Transverse colon (tissue), 4 donors: ENCODE measurements at regions not wholly inside any gene's neighbourhood (a gene's known extent, or its start where the extent isn't known, plus 50 kb on each side); places are given as distances from the start of the nearest gene placed in this dataset.

ENCODE experiments used
- EP300 ChIP-seq: sonication (generic); formaldehyde crosslinking; IDR thresholded peaks from one replicate; pipeline ENCODE4 v1.6.1; 2017; ENCODE audit warnings: antibody characterized with exemption, low read depth
- POLR2A ChIP-seq: fragments of 450-650 bp; IDR thresholded peaks from one replicate; pipeline ENCODE4 v1.6.1; 2016; ENCODE audit warnings: antibody characterized with exemption, mild to moderate bottlenecking, moderate library complexity
- POLR2AphosphoS5 ChIP-seq, 3 donors: sonication (generic); formaldehyde crosslinking; IDR thresholded peaks; one replicate each; pipeline ENCODE4 v1.6.1; 2016; ENCODE audit warnings: antibody characterized with exemption in 3 of 3
- TF ChIP-seq, protein P1 (sequence below), 5 experiments: fragments of 200-600 bp in 3 of 5; fragments of 450-650 bp in 2 of 5; sonication (generic) in 3 of 5; IDR thresholded peaks; 1 replicate in 2 of 5; 2 replicates in 3 of 5; pipeline ENCODE4 v1.5.1; 2016 to 2017; ENCODE audit warnings: antibody characterized with exemption in 5 of 5, inconsistent platforms in 3 of 5, mild to moderate bottlenecking in 2 of 5, moderate library complexity in 1 of 5

GRCh38 chr2:198857246-198857645 is 600.5 kb downstream of the SATB2 start:
- TF ChIP-seq, protein P1, sequence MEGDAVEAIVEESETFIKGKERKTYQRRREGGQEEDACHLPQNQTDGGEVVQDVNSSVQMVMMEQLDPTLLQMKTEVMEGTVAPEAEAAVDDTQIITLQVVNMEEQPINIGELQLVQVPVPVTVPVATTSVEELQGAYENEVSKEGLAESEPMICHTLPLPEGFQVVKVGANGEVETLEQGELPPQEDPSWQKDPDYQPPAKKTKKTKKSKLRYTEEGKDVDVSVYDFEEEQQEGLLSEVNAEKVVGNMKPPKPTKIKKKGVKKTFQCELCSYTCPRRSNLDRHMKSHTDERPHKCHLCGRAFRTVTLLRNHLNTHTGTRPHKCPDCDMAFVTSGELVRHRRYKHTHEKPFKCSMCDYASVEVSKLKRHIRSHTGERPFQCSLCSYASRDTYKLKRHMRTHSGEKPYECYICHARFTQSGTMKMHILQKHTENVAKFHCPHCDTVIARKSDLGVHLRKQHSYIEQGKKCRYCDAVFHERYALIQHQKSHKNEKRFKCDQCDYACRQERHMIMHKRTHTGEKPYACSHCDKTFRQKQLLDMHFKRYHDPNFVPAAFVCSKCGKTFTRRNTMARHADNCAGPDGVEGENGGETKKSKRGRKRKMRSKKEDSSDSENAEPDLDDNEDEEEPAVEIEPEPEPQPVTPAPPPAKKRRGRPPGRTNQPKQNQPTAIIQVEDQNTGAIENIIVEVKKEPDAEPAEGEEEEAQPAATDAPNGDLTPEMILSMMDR (IDR thresholded peaks at IDR 0.05) = no peak
- TF ChIP-seq POLR2A (no peak), POLR2AphosphoS5 (IDR thresholded peaks at IDR 0.05) (no peak), EP300 (no peak)
